ENCODE measurements at regions not wholly inside any gene's neighbourhood (a gene's known extent, or its start where the extent isn't known, plus 50 kb on each side); places are given as distances from the start of the nearest gene placed in this dataset.

DNA sequence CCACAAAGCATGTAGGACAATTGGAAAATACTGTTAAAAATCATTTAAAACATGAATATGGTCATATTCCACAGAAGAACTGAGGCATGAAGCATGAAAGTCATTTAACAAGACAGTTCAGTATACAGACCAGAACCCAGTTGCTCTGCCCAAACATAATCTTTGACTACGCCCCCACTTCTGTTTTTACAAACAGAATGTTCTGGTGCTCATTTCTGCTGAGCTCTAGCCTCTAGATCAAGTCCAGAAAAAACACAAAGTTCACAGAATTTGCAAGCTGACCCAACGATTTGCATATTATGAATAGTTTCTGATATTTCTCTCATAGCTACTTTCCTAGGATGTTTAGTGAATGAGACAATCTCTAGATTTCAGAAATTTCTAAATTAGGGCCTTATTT lies 424.9 kb downstream of the PID1 start:
- Mint-ChIP-seq H3K4me1 (ENCODE audit: low read depth) (peaks cover 29% of the 10 kb centered on the region), H3K27me3 (ENCODE audit: insufficient read depth) (no peaks in the 10 kb centered on the region; the same call in none of the 2 replicates), H3K9me3 (no peaks in the 10 kb centered on the region), H3K36me3 (ENCODE audit: low read depth) (no peaks in the 10 kb centered on the region), H3K27ac (no peak overlapping the region), H3K4me3 (no peak overlapping the region)
- TF ChIP-seq, protein P1, sequence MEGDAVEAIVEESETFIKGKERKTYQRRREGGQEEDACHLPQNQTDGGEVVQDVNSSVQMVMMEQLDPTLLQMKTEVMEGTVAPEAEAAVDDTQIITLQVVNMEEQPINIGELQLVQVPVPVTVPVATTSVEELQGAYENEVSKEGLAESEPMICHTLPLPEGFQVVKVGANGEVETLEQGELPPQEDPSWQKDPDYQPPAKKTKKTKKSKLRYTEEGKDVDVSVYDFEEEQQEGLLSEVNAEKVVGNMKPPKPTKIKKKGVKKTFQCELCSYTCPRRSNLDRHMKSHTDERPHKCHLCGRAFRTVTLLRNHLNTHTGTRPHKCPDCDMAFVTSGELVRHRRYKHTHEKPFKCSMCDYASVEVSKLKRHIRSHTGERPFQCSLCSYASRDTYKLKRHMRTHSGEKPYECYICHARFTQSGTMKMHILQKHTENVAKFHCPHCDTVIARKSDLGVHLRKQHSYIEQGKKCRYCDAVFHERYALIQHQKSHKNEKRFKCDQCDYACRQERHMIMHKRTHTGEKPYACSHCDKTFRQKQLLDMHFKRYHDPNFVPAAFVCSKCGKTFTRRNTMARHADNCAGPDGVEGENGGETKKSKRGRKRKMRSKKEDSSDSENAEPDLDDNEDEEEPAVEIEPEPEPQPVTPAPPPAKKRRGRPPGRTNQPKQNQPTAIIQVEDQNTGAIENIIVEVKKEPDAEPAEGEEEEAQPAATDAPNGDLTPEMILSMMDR (IDR thresholded peaks at IDR 0.05): no peak
- DNase-seq: no peak

DNA sequence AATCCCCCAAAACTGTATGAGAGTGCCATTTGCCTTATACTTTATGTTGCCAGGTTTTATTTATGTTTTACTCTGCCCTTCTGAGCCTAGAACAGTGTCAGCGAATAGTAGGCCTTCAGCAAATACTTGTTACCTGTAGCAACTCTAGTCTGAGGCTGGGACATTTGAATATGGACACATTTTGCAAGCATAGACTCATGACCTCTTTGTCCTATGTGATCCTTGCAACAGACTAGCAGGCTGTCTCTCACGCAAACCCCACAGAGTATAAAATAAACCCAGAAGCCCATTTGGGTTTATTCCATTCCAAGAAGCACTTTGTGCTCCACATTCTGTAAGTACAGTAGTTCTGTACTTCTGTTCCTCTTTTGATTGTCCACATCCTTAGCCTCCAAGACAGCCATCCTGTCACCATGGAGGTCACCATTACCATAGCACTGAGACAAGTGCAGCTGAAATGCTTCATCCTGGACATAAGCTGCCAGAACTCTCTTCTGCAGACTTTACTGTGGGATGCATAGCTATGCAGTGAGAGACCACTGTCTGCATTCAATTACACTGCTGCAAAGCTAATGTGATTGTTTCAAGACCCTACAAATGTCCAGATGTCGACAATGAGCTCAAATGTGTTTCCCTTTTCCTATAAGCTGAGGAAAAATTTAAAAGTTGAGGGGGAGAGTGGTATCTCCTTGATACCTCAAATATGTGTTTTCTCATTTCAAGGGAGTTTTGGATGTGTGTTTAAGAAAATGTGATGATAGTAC lies 425.7 kb downstream of the PID1 start:
- Mint-ChIP-seq H3K4me3 (no peak overlapping the region), H3K36me3 (ENCODE audit: low read depth) (no peaks in the 10 kb centered on the region), H3K27ac (no peak overlapping the region), H3K9me3 (no peaks in the 10 kb centered on the region), H3K4me1 (ENCODE audit: low read depth) (peaks cover 29% of the 10 kb centered on the region), H3K27me3 (ENCODE audit: insufficient read depth) (no peaks in the 10 kb centered on the region; the same call in 1 of the 2 replicates)
- no peak for DNase-seq
- TF ChIP-seq, protein P1 (IDR thresholded peaks at IDR 0.05): no peak

- Mint-ChIP-seq H3K9me3 (no peaks in the 10 kb centered on the region), H3K27me3 (ENCODE audit: insufficient read depth) (no peaks in the 10 kb centered on the region; the same call in 1 of the 2 replicates), H3K4me3 (no peak overlapping the region), H3K36me3 (ENCODE audit: low read depth) (no peaks in the 10 kb centered on the region), H3K27ac (no peak overlapping the region), H3K4me1 (ENCODE audit: low read depth) (peaks cover 15% of the 10 kb centered on the region)
- TF ChIP-seq, protein P1 (IDR thresholded peaks at IDR 0.05): no peak
- DNase-seq: no peak
Measured at GRCh38 chr2:228841877-228842276, 429.2 kb downstream of the PID1 start.

GRCh38 chr2:228841475-228841874 lies 429.6 kb downstream of the PID1 start:
- no peak for DNase-seq
- Mint-ChIP-seq H3K36me3 (ENCODE audit: low read depth) (no peaks in the 10 kb centered on the region), H3K4me3 (no peak overlapping the region), H3K27ac (no peak overlapping the region), H3K27me3 (ENCODE audit: insufficient read depth) (no peaks in the 10 kb centered on the region; the same call in 1 of the 2 replicates), H3K9me3 (no peaks in the 10 kb centered on the region), H3K4me1 (ENCODE audit: low read depth) (peaks cover 11% of the 10 kb centered on the region)
- TF ChIP-seq, protein P1 (IDR thresholded peaks at IDR 0.05): no peak

GRCh38 chr2:228840743-228841114 lies 430.4 kb downstream of the PID1 start:
- Mint-ChIP-seq H3K4me1 (ENCODE audit: low read depth) (peaks cover 8% of the 10 kb centered on the region; the same call in 1 of the 2 replicates), H3K9me3 (no peaks in the 10 kb centered on the region), H3K36me3 (ENCODE audit: low read depth) (no peaks in the 10 kb centered on the region), H3K27me3 (ENCODE audit: insufficient read depth) (no peaks in the 10 kb centered on the region; the same call in 1 of the 2 replicates), H3K4me3 (no peak overlapping the region), H3K27ac (no peak overlapping the region)
- DNase-seq: no peak
- TF ChIP-seq, protein P1 (IDR thresholded peaks at IDR 0.05): no peak
